Activated B cell treated with CpG ODN at 0.5 μM for 24 hours (primary cell): ENCODE measurements at regions not wholly inside any gene's neighbourhood (a gene's known extent, or its start where the extent isn't known, plus 50 kb on each side); places are given as distances from the start of the nearest gene placed in this dataset.

ENCODE experiments used
- ATAC-seq: fragments of 200-7000 bp; cut with Tn5 transposase; one replicate; pipeline ENCODE4 v1.10.0; 2021; ENCODE audit warnings: low read depth, mild to moderate bottlenecking, moderate library complexity
- CTCF ChIA-PET: fragments of 350-600 bp; sonication (Branson Sonifier 250); formaldehyde crosslinking; loops from one replicate; lab custom pipeline; 2021; ENCODE audit warnings: antibody characterized with exemption; lab: Charles Lee
- POLR2A ChIA-PET: fragments of 350-600 bp; sonication (Branson Sonifier 250); formaldehyde crosslinking; loops from one replicate; lab custom pipeline; 2021; ENCODE audit warnings: antibody characterized with exemption; lab: Charles Lee
- DNase-seq: peaks from one replicate; pipeline ENCODE4 v3.0.0; 2022
- H3K27ac Mint-ChIP-seq: one replicate; pipeline ENCODE4 v1.8.0; 2020; ENCODE audit warnings: mixed read lengths
- H3K27me3 Mint-ChIP-seq: one replicate; pipeline ENCODE4 v1.8.0; 2021; ENCODE audit warnings: mixed read lengths
- H3K36me3 Mint-ChIP-seq: one replicate; pipeline ENCODE4 v1.8.0; 2021; ENCODE audit warnings: low read depth, mixed read lengths
- H3K4me1 Mint-ChIP-seq: one replicate; pipeline ENCODE4 v1.8.0; 2021; ENCODE audit warnings: mixed read lengths
- H3K4me3 Mint-ChIP-seq: one replicate; pipeline ENCODE4 v1.8.0; 2020; ENCODE audit warnings: mild to moderate bottlenecking, mixed read lengths
- H3K9me3 Mint-ChIP-seq: one replicate; pipeline ENCODE4 v1.8.0; 2020; ENCODE audit warnings: mixed read lengths
- intact Hi-C: fragments of 100-400 bp; cut with micrococcal nuclease; formaldehyde crosslinking; loops from one replicate; pipeline ENCODE4 v1.15.1; 2024
- TF ChIP-seq, protein P1 (sequence below): fragments of 200-600 bp; IDR thresholded peaks from one replicate; pipeline ENCODE4 v1.8.0; 2022; ENCODE audit warnings: antibody characterized with exemption, mild to moderate bottlenecking

DNA sequence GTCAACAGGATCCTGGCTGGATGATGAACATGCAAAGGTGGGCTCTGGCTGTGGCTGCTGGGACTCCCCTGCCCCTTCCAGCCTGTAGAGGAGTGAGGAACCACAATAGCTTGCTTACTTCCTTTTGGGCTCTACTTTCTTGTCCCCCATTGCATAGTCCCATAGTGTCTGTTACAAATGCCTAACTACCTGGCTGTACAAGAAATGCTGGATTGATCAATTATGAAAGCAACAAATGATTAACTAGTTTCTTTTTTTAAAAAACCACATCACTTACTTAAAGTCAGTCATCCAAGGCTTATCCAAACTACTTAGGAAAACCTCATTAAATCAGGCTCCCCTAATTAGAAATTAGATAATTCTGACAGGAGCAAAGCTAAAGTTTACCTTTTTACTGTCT is 514.1 kb upstream of the PKN2 start:
- Mint-ChIP-seq H3K4me1 (no peaks in the 10 kb centered on the region), H3K27ac (no peak overlapping the region), H3K27me3 (peaks cover 25% of the 10 kb centered on the region), H3K36me3 (no peaks in the 10 kb centered on the region), H3K9me3 (no peaks in the 10 kb centered on the region), H3K4me3 (no peak overlapping the region)
- CTCF ChIA-PET = interaction anchor here (1.6 kb wide), 1 partner anchor 10 kb away, joined by 7 read pairs; no protein-coding TSS in a partner anchor
- POLR2A ChIA-PET = no interaction called here
- intact Hi-C loops = no loop called here
- no peak for DNase-seq
- ATAC-seq = no peak
- TF ChIP-seq, protein P1, sequence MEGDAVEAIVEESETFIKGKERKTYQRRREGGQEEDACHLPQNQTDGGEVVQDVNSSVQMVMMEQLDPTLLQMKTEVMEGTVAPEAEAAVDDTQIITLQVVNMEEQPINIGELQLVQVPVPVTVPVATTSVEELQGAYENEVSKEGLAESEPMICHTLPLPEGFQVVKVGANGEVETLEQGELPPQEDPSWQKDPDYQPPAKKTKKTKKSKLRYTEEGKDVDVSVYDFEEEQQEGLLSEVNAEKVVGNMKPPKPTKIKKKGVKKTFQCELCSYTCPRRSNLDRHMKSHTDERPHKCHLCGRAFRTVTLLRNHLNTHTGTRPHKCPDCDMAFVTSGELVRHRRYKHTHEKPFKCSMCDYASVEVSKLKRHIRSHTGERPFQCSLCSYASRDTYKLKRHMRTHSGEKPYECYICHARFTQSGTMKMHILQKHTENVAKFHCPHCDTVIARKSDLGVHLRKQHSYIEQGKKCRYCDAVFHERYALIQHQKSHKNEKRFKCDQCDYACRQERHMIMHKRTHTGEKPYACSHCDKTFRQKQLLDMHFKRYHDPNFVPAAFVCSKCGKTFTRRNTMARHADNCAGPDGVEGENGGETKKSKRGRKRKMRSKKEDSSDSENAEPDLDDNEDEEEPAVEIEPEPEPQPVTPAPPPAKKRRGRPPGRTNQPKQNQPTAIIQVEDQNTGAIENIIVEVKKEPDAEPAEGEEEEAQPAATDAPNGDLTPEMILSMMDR = no peak

DNA sequence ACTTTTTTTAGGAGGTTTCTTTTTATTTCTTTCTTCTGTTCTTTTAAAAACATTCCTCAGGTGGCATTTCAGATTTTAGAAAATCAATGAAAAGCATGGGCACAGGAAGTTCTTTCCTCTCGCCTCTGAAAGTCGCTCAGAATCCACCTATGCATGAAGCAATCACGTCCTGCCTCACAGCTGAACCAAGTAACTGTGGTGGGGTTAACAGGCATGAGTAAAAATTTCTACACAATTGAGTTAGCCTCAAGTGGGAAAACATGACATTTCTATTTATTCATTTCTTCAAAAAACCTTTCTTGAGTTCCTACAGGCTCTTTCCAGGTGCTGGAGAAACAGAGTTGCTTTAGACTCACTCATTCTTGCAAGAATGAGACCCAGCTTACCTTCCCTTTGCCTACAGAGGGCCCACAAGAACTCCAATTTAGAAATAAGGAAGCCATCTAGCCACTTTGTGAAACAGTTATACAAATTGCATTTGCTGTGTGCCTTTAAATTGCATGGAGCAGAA is 508.9 kb upstream of the PKN2 start:
- H3K4me3 Mint-ChIP-seq = no peak overlapping the region
- H3K9me3 Mint-ChIP-seq = no peaks in the 10 kb centered on the region
- no peak for DNase-seq
- no peaks in the 10 kb centered on the region for H3K4me1 Mint-ChIP-seq
- intact Hi-C loops = no loop called here
- no peaks in the 10 kb centered on the region for H3K36me3 Mint-ChIP-seq
- POLR2A ChIA-PET = no interaction called here
- peaks cover 14% of the 10 kb centered on the region for H3K27me3 Mint-ChIP-seq
- no peak overlapping the region for H3K27ac Mint-ChIP-seq
- TF ChIP-seq, protein P1 = no peak
- ATAC-seq = no peak
- CTCF ChIA-PET = no interaction called here

DNA sequence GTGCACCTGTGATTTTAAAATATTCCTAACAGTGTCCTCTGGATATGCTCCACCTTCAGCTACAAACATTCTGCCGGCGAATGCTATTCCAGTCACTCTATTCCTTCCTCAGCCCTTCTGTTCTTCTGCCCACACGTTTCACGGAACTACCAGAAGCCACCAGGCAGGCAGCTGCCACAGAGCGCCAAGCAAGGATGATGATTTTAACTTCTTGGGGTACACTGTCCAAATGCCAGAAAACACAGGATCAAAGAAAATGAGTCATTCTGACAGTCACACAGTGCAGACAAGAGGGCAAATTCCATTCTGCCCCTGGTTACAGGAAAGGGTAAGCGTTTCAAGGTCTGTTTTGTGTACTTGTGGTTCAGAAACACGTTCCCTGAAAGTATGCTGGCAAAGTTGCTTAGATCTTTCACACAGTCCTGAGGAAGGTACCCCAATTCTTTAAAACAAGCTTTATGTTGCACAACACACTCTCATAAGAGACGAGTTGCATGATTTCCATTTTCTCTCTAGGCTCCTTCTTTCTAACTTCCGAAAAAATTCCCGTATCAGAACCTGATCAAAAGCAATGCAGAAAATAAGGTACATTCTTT is 508.3 kb upstream of the PKN2 start:
- Mint-ChIP-seq H3K4me3 (no peak overlapping the region), H3K27me3 (peaks cover 12% of the 10 kb centered on the region), H3K9me3 (no peaks in the 10 kb centered on the region), H3K27ac (no peak overlapping the region), H3K36me3 (no peaks in the 10 kb centered on the region), H3K4me1 (peaks cover 3% of the 10 kb centered on the region)
- DNase-seq = no peak
- TF ChIP-seq, protein P1 = no peak
- intact Hi-C loops = no loop called here
- ATAC-seq = no peak
- ChIA-PET POLR2A (no interaction called here), CTCF (no interaction called here)

DNA sequence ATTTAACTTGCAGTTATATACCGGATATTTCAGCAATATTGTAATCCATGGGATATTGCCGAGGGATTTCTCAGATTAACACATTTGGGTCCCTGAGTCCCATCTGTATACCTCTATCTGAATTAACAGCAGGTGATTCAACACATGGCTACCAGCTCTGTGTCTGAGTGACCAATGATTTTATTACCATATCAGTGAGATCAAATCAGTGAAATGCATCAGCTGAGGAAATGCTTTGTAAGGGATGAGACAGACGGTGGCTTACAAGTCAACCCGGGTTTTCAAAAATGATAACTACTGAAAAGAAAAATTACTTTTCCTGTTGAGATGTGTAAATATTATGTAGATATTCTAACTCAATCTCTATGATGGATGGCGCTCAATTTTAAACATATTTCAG is 504.1 kb upstream of the PKN2 start:
- Mint-ChIP-seq H3K27ac (no peak overlapping the region), H3K9me3 (no peaks in the 10 kb centered on the region), H3K4me3 (no peak overlapping the region), H3K4me1 (peaks cover 3% of the 10 kb centered on the region), H3K36me3 (no peaks in the 10 kb centered on the region), H3K27me3 (peaks cover 3% of the 10 kb centered on the region)
- TF ChIP-seq, protein P1 = no peak
- POLR2A ChIA-PET = no interaction called here
- intact Hi-C loops = loop anchor here (1.0 to 10.0 kb wide), 9 partner anchors 42 to 1045 kb away; partner anchors contain the start of genes LMO4 and PKN2
- CTCF ChIA-PET = interaction anchor here (0.6 to 2.5 kb wide), 15 partner anchors 10 to 887 kb away, joined by 3 to 22 read pairs (median 5); no protein-coding TSS in a partner anchor
- ATAC-seq (no peak), DNase-seq (no peak)

DNA sequence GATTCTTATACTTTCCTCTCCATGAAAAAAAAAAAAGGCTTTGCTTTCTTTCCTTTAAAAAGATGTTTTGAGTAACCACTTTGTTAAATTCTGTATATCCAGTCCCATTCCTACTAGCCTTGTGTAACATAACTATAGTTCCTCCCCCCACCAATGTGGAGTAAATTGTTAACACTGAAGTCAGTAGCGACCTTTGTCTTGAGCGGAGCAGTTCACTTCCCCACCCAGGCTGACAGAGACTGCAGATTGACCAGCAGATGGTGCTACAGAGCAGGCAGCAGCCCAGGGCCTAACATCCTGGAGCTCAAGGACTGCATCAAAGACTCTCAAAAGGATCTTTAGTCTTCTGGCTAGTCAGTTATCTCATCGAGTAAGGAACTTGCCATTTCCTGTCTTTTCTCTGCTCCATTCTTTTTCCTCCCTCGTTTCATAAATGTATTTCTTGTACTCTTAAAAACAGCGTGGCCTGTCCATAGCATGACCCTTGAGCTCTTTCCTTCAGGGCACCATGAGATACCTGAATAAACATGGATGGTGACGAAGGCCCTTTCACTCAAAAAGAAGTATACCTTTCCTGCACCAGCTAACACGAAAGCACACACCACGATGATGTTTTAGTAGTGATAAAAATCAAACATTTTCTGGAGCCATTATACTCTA is 503.5 kb upstream of the PKN2 start:
- Mint-ChIP-seq H3K27ac (no peak overlapping the region), H3K9me3 (no peaks in the 10 kb centered on the region), H3K4me3 (no peak overlapping the region), H3K27me3 (peaks cover 3% of the 10 kb centered on the region), H3K4me1 (peaks cover 3% of the 10 kb centered on the region), H3K36me3 (no peaks in the 10 kb centered on the region)
- ChIA-PET CTCF (interaction anchor here (0.6 to 2.5 kb wide), 28 partner anchors 8 to 888 kb away, joined by 3 to 22 read pairs (median 4); no protein-coding TSS in a partner anchor), POLR2A (no interaction called here)
- DNase-seq (peak; percentile 25), ATAC-seq (peak; percentile 97)
- intact Hi-C loops = loop anchor here (1.0 to 10.0 kb wide), 9 partner anchors 42 to 1046 kb away; partner anchors contain the start of genes LMO4 and PKN2
- TF ChIP-seq, protein P1 = peak; percentile 56
